H1 (cell line): ENCODE measurements at regions not wholly inside any gene's neighbourhood (a gene's known extent, or its start where the extent isn't known, plus 50 kb on each side); places are given as distances from the start of the nearest gene placed in this dataset.

Experiments used
- BCL11A ChIP-seq, 2 experiments: IDR thresholded peaks; one replicate each; pipeline ENCODE4 v1.6.1; 2011; ENCODE audit warnings: low read depth in 2 of 2, low read length in 2 of 2, mild to moderate bottlenecking in 2 of 2
- CBX5 ChIP-seq: fragments of 300-800, 300-1000 bp; sonication (generic); IDR thresholded peaks from 2 replicates; pipeline ENCODE4 v1.7.1; 2016; ENCODE audit warnings: antibody characterized with exemption, low read length, low read depth
- CHD2 ChIP-seq: IDR thresholded peaks from 2 replicates; pipeline ENCODE4 v1.6.1; 2012; ENCODE audit warnings: low read length, improper control_type of control experiment
- EP300 ChIP-seq, 2 experiments: IDR thresholded peaks; 1 replicate in 1 of 2; 2 replicates in 1 of 2; pipeline ENCODE4 v1.6.1; 2011 to 2012; ENCODE audit warnings: low read depth in 2 of 2, low read length in 2 of 2, mild to moderate bottlenecking in 2 of 2, borderline replicate concordance in 1 of 2, inconsistent platforms in 1 of 2, moderate library complexity in 1 of 2
- EZH2 ChIP-seq: fragments of 200-600 bp; sonication (generic); IDR thresholded peaks from 2 replicates; pipeline ENCODE4 v1.7.1; 2012; ENCODE audit warnings: low read depth, mild to moderate bottlenecking, moderate library complexity, low read length, inconsistent platforms; ENCODE audit not compliant: severe bottlenecking
- FOSL1 ChIP-seq: IDR thresholded peaks from 2 replicates; pipeline ENCODE4 v1.6.1; 2011; ENCODE audit warnings: mild to moderate bottlenecking, low read depth, low read length, moderate library complexity; ENCODE audit not compliant: insufficient read depth
- JUND ChIP-seq: IDR thresholded peaks from 2 replicates; pipeline ENCODE4 v1.6.1; 2011; ENCODE audit warnings: mild to moderate bottlenecking, improper control_type of control experiment, low read length
- POLR2A ChIP-seq, 2 experiments: IDR thresholded peaks; 1 replicate in 1 of 2; 2 replicates in 1 of 2; pipeline ENCODE4 v1.6.1; 2011; ENCODE audit warnings: low read depth in 2 of 2, low read length in 2 of 2, mild to moderate bottlenecking in 2 of 2; ENCODE audit errors: control extremely low read depth in 1 of 2
- SP1 ChIP-seq: IDR thresholded peaks from 2 replicates; pipeline ENCODE4 v1.6.1; 2011; ENCODE audit warnings: low read depth, low read length
- YY1 ChIP-seq: IDR thresholded peaks from 2 replicates; pipeline ENCODE4 v1.6.1; 2011; ENCODE audit warnings: low read depth, mild to moderate bottlenecking, low read length
- TF ChIP-seq, protein P1 (sequence below), 3 experiments: IDR thresholded peaks; 1 replicate in 2 of 3; 2 replicates in 1 of 3; pipeline versions ENCODE4 v1.5.1 to v1.6.1; 2011; ENCODE audit warnings: low read length in 3 of 3, mild to moderate bottlenecking in 3 of 3, inconsistent platforms in 2 of 3, low read depth in 1 of 3, moderate library complexity in 1 of 3; ENCODE audit not compliant: insufficient read depth in 1 of 3; ENCODE audit errors: control extremely low read depth in 1 of 3
- TF ChIP-seq, protein P2 (sequence below): IDR thresholded peaks from 2 replicates; pipeline ENCODE4 v1.6.1; 2011; ENCODE audit warnings: low read length, improper control_type of control experiment

DNA sequence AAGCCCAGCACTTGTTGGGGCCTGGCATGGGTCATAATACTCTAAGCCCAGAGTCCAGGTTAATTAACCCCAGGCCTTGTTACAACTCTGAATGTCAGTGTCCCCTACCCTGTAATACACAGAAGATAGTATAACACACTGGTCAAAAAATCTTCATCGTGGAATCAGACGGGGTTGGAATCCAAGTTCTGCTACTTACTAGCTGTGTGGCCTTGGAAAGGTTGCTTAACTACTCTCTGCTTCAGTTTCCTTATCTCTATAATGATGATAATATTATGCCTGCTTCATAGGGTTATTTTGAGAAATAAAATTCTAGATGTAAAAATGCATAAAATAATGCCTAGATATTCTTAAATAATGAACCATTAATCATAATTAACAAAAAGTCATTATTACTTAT lies 77.8 kb upstream of the CTTNBP2NL start:
- TF ChIP-seq, protein P1, sequence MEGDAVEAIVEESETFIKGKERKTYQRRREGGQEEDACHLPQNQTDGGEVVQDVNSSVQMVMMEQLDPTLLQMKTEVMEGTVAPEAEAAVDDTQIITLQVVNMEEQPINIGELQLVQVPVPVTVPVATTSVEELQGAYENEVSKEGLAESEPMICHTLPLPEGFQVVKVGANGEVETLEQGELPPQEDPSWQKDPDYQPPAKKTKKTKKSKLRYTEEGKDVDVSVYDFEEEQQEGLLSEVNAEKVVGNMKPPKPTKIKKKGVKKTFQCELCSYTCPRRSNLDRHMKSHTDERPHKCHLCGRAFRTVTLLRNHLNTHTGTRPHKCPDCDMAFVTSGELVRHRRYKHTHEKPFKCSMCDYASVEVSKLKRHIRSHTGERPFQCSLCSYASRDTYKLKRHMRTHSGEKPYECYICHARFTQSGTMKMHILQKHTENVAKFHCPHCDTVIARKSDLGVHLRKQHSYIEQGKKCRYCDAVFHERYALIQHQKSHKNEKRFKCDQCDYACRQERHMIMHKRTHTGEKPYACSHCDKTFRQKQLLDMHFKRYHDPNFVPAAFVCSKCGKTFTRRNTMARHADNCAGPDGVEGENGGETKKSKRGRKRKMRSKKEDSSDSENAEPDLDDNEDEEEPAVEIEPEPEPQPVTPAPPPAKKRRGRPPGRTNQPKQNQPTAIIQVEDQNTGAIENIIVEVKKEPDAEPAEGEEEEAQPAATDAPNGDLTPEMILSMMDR (IDR thresholded peaks at IDR 0.05; ENCODE audit: control extremely low read depth in 1 of 3, insufficient read depth in 1 of 3, low read depth in 1 of 3, low read length in 3 of 3) = no peak
- TF ChIP-seq, protein P2, sequence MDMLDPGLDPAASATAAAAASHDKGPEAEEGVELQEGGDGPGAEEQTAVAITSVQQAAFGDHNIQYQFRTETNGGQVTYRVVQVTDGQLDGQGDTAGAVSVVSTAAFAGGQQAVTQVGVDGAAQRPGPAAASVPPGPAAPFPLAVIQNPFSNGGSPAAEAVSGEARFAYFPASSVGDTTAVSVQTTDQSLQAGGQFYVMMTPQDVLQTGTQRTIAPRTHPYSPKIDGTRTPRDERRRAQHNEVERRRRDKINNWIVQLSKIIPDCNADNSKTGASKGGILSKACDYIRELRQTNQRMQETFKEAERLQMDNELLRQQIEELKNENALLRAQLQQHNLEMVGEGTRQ = no peak
- TF ChIP-seq POLR2A (IDR thresholded peaks at IDR 0.05; ENCODE audit: control extremely low read depth in 1 of 2, low read depth in 2 of 2, low read length in 2 of 2) (no peak), EZH2 (no peak), SP1 (no peak), EP300 (IDR thresholded peaks at IDR 0.05; ENCODE audit: borderline replicate concordance in 1 of 2, low read depth in 2 of 2, low read length in 2 of 2) (no peak), JUND (no peak), YY1 (no peak), BCL11A (IDR thresholded peaks at IDR 0.05; ENCODE audit: low read depth in 2 of 2, low read length in 2 of 2) (no peak), FOSL1 (no peak), CBX5 (no peak), CHD2 (no peak)
